ENCODE measurements at regions not wholly inside any gene's neighbourhood (a gene's known extent, or its start where the extent isn't known, plus 50 kb on each side); places are given as distances from the start of the nearest gene placed in this dataset.
A peak's percentile ranks its signal among the peaks of the same experiment; 100 is the strongest.

- DNase-seq (ENCODE audit: low read depth): no peak
These were observed 130.4 kb downstream of the GLI2 start for GRCh38 chr2:120866071-120866470.

GRCh38 chr2:120866483-120867140 lies 130.9 kb downstream of the GLI2 start:
- no peak for DNase-seq (ENCODE audit: low read depth)

GRCh38 chr2:120867290-120868241 lies 131.9 kb downstream of the GLI2 start:
- peak; percentile 57 for DNase-seq (ENCODE audit: low read depth)

- DNase-seq (ENCODE audit: low read depth): no peak
These were observed 132.7 kb downstream of the GLI2 start for GRCh38 chr2:120868366-120868765.

- DNase-seq (ENCODE audit: low read depth): no peak
These were observed 133.5 kb downstream of the GLI2 start for GRCh38 chr2:120869036-120869729.

GRCh38 chr2:120869730-120870466 lies 134.2 kb downstream of the GLI2 start:
- DNase-seq (ENCODE audit: low read depth): no peak

GRCh38 chr2:120870467-120870788 lies 134.8 kb downstream of the GLI2 start:
- DNase-seq (ENCODE audit: low read depth): no peak

GRCh38 chr2:120871016-120871635 lies 135.5 kb downstream of the GLI2 start:
- DNase-seq (ENCODE audit: low read depth): no peak

GRCh38 chr2:120871881-120872620 lies 136.4 kb downstream of the GLI2 start:
- no peak for DNase-seq (ENCODE audit: low read depth)

- no peak for DNase-seq (ENCODE audit: low read depth)
These were observed 138.6 kb downstream of the GLI2 start for GRCh38 chr2:120873958-120874887.

- DNase-seq (ENCODE audit: low read depth): no peak
These were observed 139.2 kb downstream of the GLI2 start for GRCh38 chr2:120874888-120875275.

- no peak for DNase-seq (ENCODE audit: low read depth)
These were observed 139.8 kb downstream of the GLI2 start for GRCh38 chr2:120875431-120875830.

- DNase-seq (ENCODE audit: low read depth): no peak
These were observed 141.0 kb downstream of the GLI2 start for GRCh38 chr2:120876526-120877280.

- no peak for DNase-seq (ENCODE audit: low read depth)
These were observed 141.7 kb downstream of the GLI2 start for GRCh38 chr2:120877409-120877808.

GRCh38 chr2:120878970-120879369 lies 143.3 kb downstream of the GLI2 start:
- no peak for DNase-seq (ENCODE audit: low read depth)

GRCh38 chr2:120879431-120880295 lies 144.0 kb downstream of the GLI2 start:
- DNase-seq (ENCODE audit: low read depth): peak; percentile 45

GRCh38 chr2:120880381-120880780 lies 144.7 kb downstream of the GLI2 start:
- DNase-seq (ENCODE audit: low read depth): peak; percentile 25
